Endothelial cell of umbilical vein (primary cell): ENCODE measurements at regions not wholly inside any gene's neighbourhood (a gene's known extent, or its start where the extent isn't known, plus 50 kb on each side); places are given as distances from the start of the nearest gene placed in this dataset.

Source experiments
- BruUV-seq: library from RNA; stranded (reverse); fragments of 400-500 nt; replicated peaks from 2 replicates; lab custom pipeline; 2021; lab: Mats Ljungman, UMichigan
- CTCF ChIA-PET: fragments of 300-600, 350-600 bp; sonication (Branson Sonifier 250); formaldehyde crosslinking; loops from one replicate; lab custom pipeline; 2021; ENCODE audit warnings: antibody characterized with exemption, inconsistent platforms; lab: Charles Lee
- POLR2A ChIA-PET: fragments of 300-600, 350-600 bp; sonication (Branson Sonifier 250); formaldehyde crosslinking; loops from one replicate; lab custom pipeline; 2021; ENCODE audit warnings: antibody characterized with exemption, inconsistent platforms; lab: Charles Lee
- DNase-seq: peaks from one replicate; pipeline ENCODE4 v3.0.0-alpha.2; 2011; ENCODE audit warnings: low read depth, low spot score
- FAIRE-seq: peaks from 2 replicates; lab custom pipeline; 2011; peaks lifted over from hg19 to GRCh38; lab: Jason Lieb, UNC
- H2AFZ ChIP-seq: 2 replicates; pipeline ENCODE4 v1.6.0; 2012; ENCODE audit warnings: low read depth, low read length, control low read depth, inconsistent platforms
- H3K27ac ChIP-seq: 2 replicates; pipeline ENCODE4 v1.5.1; 2011; ENCODE audit warnings: low read depth, mild to moderate bottlenecking, control low read depth, low read length, moderate library complexity; ENCODE audit not compliant: insufficient read depth
- H3K27me3 ChIP-seq, 2 experiments: 2 replicates each; pipeline versions ENCODE4 v1.6.0 to v1.6.1; 2011; ENCODE audit warnings: low read length in 2 of 2, mixed read lengths in 1 of 2; ENCODE audit not compliant: control insufficient read depth in 2 of 2, insufficient read depth in 2 of 2
- H3K36me3 ChIP-seq, 2 experiments: 2 replicates in 1 of 2; 3 replicates in 1 of 2; pipeline ENCODE4 v1.5.1; 2011; ENCODE audit warnings: low read length in 2 of 2, mild to moderate bottlenecking in 1 of 2, moderate library complexity in 1 of 2; ENCODE audit not compliant: control insufficient read depth in 2 of 2, insufficient read depth in 2 of 2; ENCODE audit errors: extremely low read depth in 1 of 2
- H3K4me1 ChIP-seq: 3 replicates; pipeline ENCODE4 v1.5.1; 2011; ENCODE audit warnings: mild to moderate bottlenecking, low read length; ENCODE audit not compliant: control insufficient read depth, insufficient read depth; ENCODE audit errors: extremely low read depth
- H3K4me2 ChIP-seq: 2 replicates; pipeline ENCODE4 v1.6.1; 2011; ENCODE audit warnings: low read length, control low read depth, mixed read lengths; ENCODE audit not compliant: insufficient read depth
- H3K4me3 ChIP-seq, 3 experiments: fragments of 200-600 bp in 1 of 3; sonication (generic), shearing (Covaris generic) in 1 of 3; replicated peaks in 1 of 3; 2 replicates each; pipeline ENCODE4 v1.5.1; 2011 to 2016; ENCODE audit warnings: control low read depth in 3 of 3, low read length in 3 of 3, mild to moderate bottlenecking in 2 of 3, inconsistent platforms in 1 of 3, low read depth in 1 of 3, moderate library complexity in 1 of 3; ENCODE audit not compliant: insufficient read depth in 1 of 3
- H3K79me2 ChIP-seq: 2 replicates; pipeline ENCODE4 v1.6.0; 2012; ENCODE audit warnings: low read length, inconsistent platforms; ENCODE audit not compliant: control insufficient read depth, insufficient read depth
- H3K9ac ChIP-seq: replicated peaks from 2 replicates; pipeline ENCODE3; 2011; ENCODE audit warnings: low read length, control low read depth; ENCODE audit not compliant: insufficient read depth; ENCODE audit errors: extremely low read depth
- H3K9me1 ChIP-seq: replicated peaks from 3 replicates; pipeline ENCODE4 v1.6.0; 2011; ENCODE audit warnings: mild to moderate bottlenecking, low read length; ENCODE audit not compliant: control insufficient read depth, insufficient read depth; ENCODE audit errors: extremely low read depth
- H3K9me3 ChIP-seq: replicated peaks from 2 replicates; pipeline ENCODE4 v1.5.1; 2012; ENCODE audit warnings: low read length, inconsistent platforms; ENCODE audit not compliant: control insufficient read depth, insufficient read depth
- H4K20me1 ChIP-seq: replicated peaks from 2 replicates; pipeline ENCODE3; 2011; ENCODE audit warnings: mild to moderate bottlenecking, low read length; ENCODE audit not compliant: control insufficient read depth, insufficient read depth; ENCODE audit errors: extremely low read depth
- CTCF ChIP-seq, 2 donors: IDR thresholded peaks; 1 replicate in 1 of 2; 2 replicates in 1 of 2; pipeline ENCODE4 v1.5.1; 2011; ENCODE audit warnings: low read length in 2 of 2, mild to moderate bottlenecking in 2 of 2, moderate library complexity in 2 of 2, control low read depth in 1 of 2, inconsistent platforms in 1 of 2, low read depth in 1 of 2; ENCODE audit not compliant: insufficient read depth in 1 of 2; ENCODE audit errors: extremely low read depth in 1 of 2
- EZH2 ChIP-seq: IDR thresholded peaks from 2 replicates; pipeline ENCODE4 v1.6.1; 2012; ENCODE audit warnings: borderline replicate concordance, low read depth, mild to moderate bottlenecking, moderate library complexity, low read length, inconsistent platforms; ENCODE audit not compliant: severe bottlenecking
- FOS ChIP-seq: IDR thresholded peaks from 2 replicates; pipeline ENCODE4 v1.6.1; 2011; ENCODE audit warnings: mild to moderate bottlenecking, low read length, moderate library complexity, borderline replicate concordance; ENCODE audit not compliant: insufficient read depth
- GATA2 ChIP-seq: IDR thresholded peaks from 2 replicates; pipeline ENCODE4 v1.7.0; 2011; ENCODE audit warnings: low read depth, mild to moderate bottlenecking, moderate library complexity, mixed read lengths, low read length; ENCODE audit not compliant: insufficient read length, insufficient read depth
- JUN ChIP-seq: IDR thresholded peaks from 2 replicates; pipeline ENCODE4 v1.6.1; 2011; ENCODE audit warnings: borderline replicate concordance, low read depth; ENCODE audit not compliant: insufficient read length, insufficient read depth
- MAX ChIP-seq: IDR thresholded peaks from 2 replicates; pipeline ENCODE4 v1.6.1; 2011; ENCODE audit not compliant: insufficient read depth, insufficient read length
- MYC ChIP-seq: IDR thresholded peaks from one replicate; pipeline ENCODE4 v1.6.1; 2011; ENCODE audit warnings: mild to moderate bottlenecking, low read depth, low read length
- POLR2A ChIP-seq: IDR thresholded peaks from 2 replicates; pipeline ENCODE4 v1.6.1; 2012; ENCODE audit warnings: low read depth, mild to moderate bottlenecking, control low read depth, low read length
- POLR2AphosphoS5 ChIP-seq: IDR thresholded peaks from 2 replicates; pipeline ENCODE4 v1.6.1; 2012; ENCODE audit warnings: low read depth, mild to moderate bottlenecking, control low read depth, low read length, moderate library complexity; ENCODE audit not compliant: insufficient read depth
- dilution Hi-C: fragments of 300-500 bp; cut with MboI; formaldehyde crosslinking; loops from one replicate; pipeline ENCODE4 v1.15.0; 2019; ENCODE audit warnings: low sequenced_read_pairs; ENCODE audit not compliant: extremely low pct_ligation_motif_present
- intact Hi-C: fragments of 100-400 bp; cut with micrococcal nuclease; formaldehyde crosslinking; loops from one replicate; pipeline ENCODE4 v1.10.0; 2022

GRCh38 chr10:78146200-78146599 is 112.5 kb downstream of the RPS24 start:
- no peaks in the 10 kb centered on the region for H3K4me1 ChIP-seq
- no peak for DNase-seq
- no peak overlapping the region for H3K9ac ChIP-seq
- no peak overlapping the region for H3K4me3 ChIP-seq
- no peaks in the 10 kb centered on the region for H3K9me3 ChIP-seq
- dilution Hi-C loops: no loop called here
- peaks cover 2 to 3% of the 10 kb centered on the region in 2 experiments for H3K27me3 ChIP-seq
- no peak for FAIRE-seq
- CTCF ChIA-PET: no interaction called here
- TF ChIP-seq POLR2A (no peak), CTCF (IDR thresholded peaks at IDR 0.05; ENCODE audit: extremely low read depth in 1 of 2, insufficient read depth in 1 of 2, low read depth in 1 of 2, low read length in 2 of 2) (no peak), FOS (no peak), POLR2AphosphoS5 (no peak), MYC (no peak), MAX (no peak), GATA2 (no peak), JUN (no peak), EZH2 (no peak)
- no peak overlapping the region for H3K27ac ChIP-seq
- no TSS peak for BruUV-seq
- no peaks in the 10 kb centered on the region for H3K79me2 ChIP-seq
- H4K20me1 ChIP-seq: no peaks in the 10 kb centered on the region
- no peaks in the 10 kb centered on the region for H3K36me3 ChIP-seq
- no peak overlapping the region for H2AFZ ChIP-seq
- POLR2A ChIA-PET: no interaction called here
- no peak overlapping the region for H3K4me2 ChIP-seq
- intact Hi-C loops: no loop called here
- H3K9me1 ChIP-seq: no peaks in the 10 kb centered on the region
